ENCODE measurements at regions not wholly inside any gene's neighbourhood (a gene's known extent, or its start where the extent isn't known, plus 50 kb on each side); places are given as distances from the start of the nearest gene placed in this dataset.

DNA sequence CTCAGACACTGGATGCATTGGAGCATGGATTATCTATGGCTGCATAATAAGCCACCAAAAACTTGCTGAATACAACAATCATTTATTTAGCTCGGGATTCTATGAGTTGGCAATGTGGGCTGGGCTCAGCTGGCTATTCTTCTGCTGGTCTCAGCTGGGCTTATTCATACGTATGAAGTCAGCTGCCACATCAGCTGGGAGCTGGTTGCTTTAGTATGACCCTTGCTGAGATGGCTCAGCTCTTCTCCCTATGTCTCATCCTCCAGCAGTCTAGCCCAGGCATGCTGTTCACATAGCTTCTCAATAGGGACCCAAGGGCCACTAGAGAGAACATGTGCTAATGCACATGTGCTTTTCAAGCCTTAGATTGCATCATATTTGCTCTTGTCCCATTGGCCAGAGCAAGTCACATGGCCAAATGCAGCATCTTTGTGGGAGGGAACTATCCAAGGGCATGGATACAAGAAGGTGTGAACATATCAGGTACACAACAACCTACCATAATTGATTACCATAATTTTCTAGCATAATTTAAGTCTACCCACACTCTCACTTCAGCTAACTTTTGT lies 444.6 kb downstream of the KIF16B start:
- TF ChIP-seq, protein P1, sequence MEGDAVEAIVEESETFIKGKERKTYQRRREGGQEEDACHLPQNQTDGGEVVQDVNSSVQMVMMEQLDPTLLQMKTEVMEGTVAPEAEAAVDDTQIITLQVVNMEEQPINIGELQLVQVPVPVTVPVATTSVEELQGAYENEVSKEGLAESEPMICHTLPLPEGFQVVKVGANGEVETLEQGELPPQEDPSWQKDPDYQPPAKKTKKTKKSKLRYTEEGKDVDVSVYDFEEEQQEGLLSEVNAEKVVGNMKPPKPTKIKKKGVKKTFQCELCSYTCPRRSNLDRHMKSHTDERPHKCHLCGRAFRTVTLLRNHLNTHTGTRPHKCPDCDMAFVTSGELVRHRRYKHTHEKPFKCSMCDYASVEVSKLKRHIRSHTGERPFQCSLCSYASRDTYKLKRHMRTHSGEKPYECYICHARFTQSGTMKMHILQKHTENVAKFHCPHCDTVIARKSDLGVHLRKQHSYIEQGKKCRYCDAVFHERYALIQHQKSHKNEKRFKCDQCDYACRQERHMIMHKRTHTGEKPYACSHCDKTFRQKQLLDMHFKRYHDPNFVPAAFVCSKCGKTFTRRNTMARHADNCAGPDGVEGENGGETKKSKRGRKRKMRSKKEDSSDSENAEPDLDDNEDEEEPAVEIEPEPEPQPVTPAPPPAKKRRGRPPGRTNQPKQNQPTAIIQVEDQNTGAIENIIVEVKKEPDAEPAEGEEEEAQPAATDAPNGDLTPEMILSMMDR (conservative IDR thresholded peaks at IDR 0.05; ENCODE audit: control insufficient read depth, insufficient read depth, low read depth, low read length), result no peak
- DNase-seq (ENCODE audit: low read depth), result no peak
- H3K4me3 ChIP-seq (ENCODE audit: control insufficient read depth, low read depth, low read length), result no peak overlapping the region

DNA sequence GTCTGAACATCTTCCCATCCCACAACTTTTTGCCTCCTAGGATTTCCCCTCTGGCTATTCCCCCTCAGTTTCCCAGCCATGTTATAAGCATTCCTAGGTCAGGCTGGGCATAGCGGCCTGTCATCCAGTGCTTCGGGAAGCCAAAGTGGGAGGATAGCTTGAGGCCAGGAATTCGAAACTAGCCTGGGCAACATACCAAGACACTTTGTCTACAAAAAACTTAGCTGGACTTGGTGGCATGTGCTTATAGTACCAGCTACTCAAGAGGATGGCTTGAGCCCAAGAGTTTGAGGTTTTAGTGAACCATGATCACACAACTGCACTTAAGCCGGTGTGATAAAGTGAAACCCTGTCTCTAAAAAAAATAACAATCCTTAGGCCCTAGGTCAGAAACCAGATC lies 447.4 kb downstream of the KIF16B start:
- no peak overlapping the region for H3K4me3 ChIP-seq (ENCODE audit: control insufficient read depth, low read depth, low read length)
- TF ChIP-seq, protein P1 (conservative IDR thresholded peaks at IDR 0.05; ENCODE audit: control insufficient read depth, insufficient read depth, low read depth, low read length), result no peak
- no peak for DNase-seq (ENCODE audit: low read depth)

DNA sequence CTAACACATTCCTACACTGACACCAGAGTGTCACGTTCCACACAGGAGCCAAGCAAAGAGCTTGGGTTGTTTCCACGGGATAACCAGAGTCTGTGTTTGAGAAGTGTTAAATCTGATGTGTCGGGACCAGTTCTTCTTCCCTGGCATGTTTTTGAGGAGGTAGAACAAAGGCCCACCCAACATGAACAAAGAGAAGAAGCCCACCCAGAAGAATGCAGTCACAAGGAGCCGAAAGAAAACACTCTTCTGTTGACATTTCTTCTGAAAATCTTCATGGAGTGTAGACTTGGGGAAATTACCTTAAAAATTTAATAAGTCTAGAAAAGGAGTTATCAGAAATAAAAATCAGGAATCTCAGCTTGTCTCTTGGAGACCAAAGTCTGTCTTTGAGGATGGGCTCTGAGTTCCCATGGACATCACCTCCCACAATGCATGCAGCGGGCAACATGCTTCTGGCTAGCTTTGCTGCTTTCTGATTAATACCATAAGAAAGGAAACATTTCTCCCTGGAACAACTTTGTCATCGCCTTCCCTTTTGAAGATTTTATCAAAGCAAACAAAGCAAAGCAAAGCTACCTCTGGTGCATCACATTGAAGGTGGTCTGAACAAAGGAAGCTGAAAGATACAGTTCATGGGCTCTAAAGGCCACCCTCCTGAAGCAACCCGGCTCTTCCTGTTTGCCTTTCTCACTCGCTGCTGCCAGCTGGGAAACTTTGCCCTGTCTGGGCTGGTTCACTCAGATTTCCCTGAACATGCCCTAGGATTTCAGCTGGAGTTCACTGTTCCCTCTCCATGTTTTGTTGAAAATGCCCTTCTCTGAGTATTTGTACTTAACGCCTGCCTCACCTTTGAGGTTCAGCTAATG lies 448.1 kb downstream of the KIF16B start:
- DNase-seq (ENCODE audit: low read depth), result no peak
- TF ChIP-seq, protein P1 (conservative IDR thresholded peaks at IDR 0.05; ENCODE audit: control insufficient read depth, insufficient read depth, low read depth, low read length), result no peak
- no peak overlapping the region for H3K4me3 ChIP-seq (ENCODE audit: control insufficient read depth, low read depth, low read length)

DNA sequence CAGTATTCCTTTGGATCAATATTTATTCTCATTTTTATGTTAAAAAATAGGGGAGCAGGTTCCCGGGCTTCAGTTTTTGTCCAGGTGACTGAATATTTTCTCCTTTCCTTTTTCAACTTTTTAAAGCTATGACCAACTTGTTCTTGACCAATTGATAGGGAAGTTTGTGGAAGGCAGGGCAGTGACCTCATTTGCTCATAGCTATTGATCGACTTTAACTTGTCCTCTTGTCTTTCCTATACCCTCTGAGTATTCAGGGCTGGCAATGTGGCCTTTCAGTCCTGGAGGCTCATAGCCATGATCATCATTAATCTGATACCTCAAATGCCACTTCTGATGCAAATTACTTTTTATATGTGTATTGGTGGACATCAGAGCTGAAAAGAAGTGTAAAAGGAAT lies 448.8 kb downstream of the KIF16B start:
- DNase-seq (ENCODE audit: low read depth), result no peak
- no peak overlapping the region for H3K4me3 ChIP-seq (ENCODE audit: control insufficient read depth, low read depth, low read length)
- TF ChIP-seq, protein P1 (conservative IDR thresholded peaks at IDR 0.05; ENCODE audit: control insufficient read depth, insufficient read depth, low read depth, low read length), result no peak

DNA sequence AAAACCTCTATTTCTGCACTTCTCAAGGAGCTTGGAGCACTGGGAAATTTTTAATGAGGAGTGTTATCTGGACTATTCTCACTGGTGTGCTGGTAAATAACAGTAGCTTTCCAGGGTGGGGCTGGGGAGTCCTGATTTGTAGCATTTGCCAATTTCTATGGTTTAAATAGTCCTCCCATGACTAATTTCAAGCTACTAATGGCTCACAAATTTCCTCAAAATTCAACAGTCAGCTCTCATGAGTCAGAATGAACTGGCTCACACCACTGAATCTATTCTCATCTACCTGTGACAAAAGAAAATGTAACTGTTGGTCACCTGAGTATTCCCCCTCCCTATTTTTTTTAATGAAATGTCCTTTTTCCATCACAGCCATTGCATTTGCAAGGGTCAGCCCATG lies 449.6 kb downstream of the KIF16B start:
- H3K4me3 ChIP-seq (ENCODE audit: control insufficient read depth, low read depth, low read length), result no peak overlapping the region
- peak; percentile 2 for DNase-seq (ENCODE audit: low read depth)
- TF ChIP-seq, protein P1 (conservative IDR thresholded peaks at IDR 0.05; ENCODE audit: control insufficient read depth, insufficient read depth, low read depth, low read length), result no peak

DNA sequence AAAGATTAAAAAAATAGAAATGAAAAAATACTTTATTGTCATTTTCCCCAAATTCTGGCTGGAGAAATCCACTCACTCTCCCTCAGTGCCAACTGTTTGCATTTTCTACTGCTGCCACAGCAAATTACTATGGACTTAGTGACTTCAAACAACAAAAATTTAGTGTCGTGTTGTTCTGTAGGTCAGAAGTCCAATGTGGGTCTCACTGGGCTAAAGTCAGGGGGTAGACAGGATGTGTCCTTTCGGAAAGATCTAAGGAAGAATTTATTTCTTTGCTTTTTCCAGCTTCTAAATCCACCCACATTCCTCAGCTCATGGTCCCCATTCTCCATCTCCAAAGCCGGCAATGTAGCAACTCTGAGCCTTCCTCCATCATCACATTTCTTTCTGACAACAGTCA lies 453.3 kb downstream of the KIF16B start:
- H3K4me3 ChIP-seq (ENCODE audit: control insufficient read depth, low read depth, low read length), result no peak overlapping the region
- TF ChIP-seq, protein P1 (conservative IDR thresholded peaks at IDR 0.05; ENCODE audit: control insufficient read depth, insufficient read depth, low read depth, low read length), result no peak
- DNase-seq (ENCODE audit: low read depth), result no peak
